ENCODE measurements at regions not wholly inside any gene's neighbourhood (a gene's known extent, or its start where the extent isn't known, plus 50 kb on each side); places are given as distances from the start of the nearest gene placed in this dataset.

DNA sequence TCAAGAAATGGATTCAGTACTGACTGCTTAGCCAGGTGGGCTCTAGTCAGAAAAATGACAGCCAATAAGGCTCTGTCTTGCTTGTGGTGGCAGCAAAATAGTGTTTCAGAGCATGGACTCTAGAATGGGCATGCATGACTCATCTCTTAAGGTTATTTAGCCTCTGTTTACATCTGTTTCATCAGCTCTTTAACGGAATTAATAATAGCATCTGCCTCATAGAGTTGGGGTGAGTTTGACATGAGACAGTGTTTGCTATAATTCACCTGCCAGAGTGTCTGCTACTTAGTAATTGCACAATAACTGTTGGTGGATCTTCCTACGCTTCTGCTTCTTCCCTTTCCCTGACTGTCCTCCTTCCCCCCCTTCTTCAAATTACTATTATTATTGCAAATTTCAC is 350.4 kb upstream of the SEMA6D start:
- H3K27me3 ChIP-seq, result no peaks in the 10 kb centered on the region
- H3K4me3 ChIP-seq, result no peak overlapping the region
- H3K36me3 ChIP-seq, result no peaks in the 10 kb centered on the region
- H3K4me1 ChIP-seq (ENCODE audit: insufficient read depth), result no peaks in the 10 kb centered on the region
- WGBS, 3 donors, result 49 to 62% (median 51%) methylated on average over 2 of the region's 2 CpGs
- no peaks in the 10 kb centered on the region for H3K9me3 ChIP-seq
- no peak overlapping the region for H3K27ac ChIP-seq
- intact Hi-C loops (cut with DNase I), result no loop called here
- no peak for DNase-seq
- no peak for TF ChIP-seq EP300 (IDR thresholded peaks at IDR 0.05)

DNA sequence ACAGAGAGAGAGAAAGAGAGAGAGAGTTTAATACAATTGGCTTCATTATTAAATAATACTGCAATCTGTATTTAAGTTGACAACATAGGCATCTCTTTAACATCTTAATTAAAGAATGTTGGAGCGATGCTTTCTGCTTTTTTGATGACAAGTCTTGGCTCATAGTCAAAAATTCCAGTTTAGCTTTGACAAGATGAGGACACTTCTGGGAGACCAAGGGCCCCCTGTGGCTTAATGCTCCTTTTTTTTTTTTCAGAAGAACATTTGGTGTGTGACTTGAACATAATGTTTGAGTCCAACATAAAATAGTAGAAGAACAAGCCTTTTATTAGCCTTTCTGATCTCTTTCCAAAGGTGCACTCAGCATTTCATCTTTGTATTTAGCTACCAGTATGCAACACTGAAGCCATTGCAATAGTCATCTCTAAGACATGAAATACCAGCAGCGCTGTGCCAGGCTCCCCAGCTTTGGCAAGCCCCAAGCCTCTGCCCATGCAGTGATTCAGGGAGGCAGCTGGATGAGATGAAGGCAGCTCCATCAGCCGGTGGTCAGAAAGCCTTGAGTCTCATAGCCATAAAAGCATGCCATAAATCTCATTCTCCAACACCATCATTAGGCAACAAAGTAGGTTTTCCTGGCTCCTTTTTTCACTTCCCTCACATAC is 349.4 kb upstream of the SEMA6D start:
- intact Hi-C loops (cut with DNase I), result no loop called here
- Histone ChIP-seq H3K27ac (no peak overlapping the region), H3K4me1 (ENCODE audit: insufficient read depth) (no peaks in the 10 kb centered on the region), H3K36me3 (no peaks in the 10 kb centered on the region), H3K27me3 (no peaks in the 10 kb centered on the region), H3K4me3 (no peak overlapping the region), H3K9me3 (no peaks in the 10 kb centered on the region)
- TF ChIP-seq, protein P1, sequence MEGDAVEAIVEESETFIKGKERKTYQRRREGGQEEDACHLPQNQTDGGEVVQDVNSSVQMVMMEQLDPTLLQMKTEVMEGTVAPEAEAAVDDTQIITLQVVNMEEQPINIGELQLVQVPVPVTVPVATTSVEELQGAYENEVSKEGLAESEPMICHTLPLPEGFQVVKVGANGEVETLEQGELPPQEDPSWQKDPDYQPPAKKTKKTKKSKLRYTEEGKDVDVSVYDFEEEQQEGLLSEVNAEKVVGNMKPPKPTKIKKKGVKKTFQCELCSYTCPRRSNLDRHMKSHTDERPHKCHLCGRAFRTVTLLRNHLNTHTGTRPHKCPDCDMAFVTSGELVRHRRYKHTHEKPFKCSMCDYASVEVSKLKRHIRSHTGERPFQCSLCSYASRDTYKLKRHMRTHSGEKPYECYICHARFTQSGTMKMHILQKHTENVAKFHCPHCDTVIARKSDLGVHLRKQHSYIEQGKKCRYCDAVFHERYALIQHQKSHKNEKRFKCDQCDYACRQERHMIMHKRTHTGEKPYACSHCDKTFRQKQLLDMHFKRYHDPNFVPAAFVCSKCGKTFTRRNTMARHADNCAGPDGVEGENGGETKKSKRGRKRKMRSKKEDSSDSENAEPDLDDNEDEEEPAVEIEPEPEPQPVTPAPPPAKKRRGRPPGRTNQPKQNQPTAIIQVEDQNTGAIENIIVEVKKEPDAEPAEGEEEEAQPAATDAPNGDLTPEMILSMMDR (IDR thresholded peaks at IDR 0.05), result no peak
- WGBS, 3 donors, result 73 to 79% (median 76%) methylated on average over 3 of the region's 3 CpGs
- no peak for DNase-seq

DNA sequence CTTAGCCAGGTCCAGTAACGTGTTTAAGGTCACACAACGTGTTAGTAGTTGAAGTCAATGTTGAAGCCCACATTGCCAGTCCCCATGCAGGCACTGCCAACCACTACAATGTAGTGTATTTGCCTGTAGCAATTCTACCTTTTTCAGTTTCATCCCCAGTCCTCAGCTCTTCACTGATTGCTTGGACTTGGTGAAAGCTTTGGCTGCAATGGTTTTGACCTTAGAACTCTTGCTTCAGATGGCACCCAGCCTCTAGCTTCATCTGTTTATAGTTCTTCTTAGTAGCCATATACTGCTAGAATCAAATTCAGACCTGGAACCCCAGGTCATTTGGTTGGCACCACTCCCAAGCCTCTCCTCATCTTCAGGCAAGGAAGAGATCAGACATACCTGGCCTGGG is 345.4 kb upstream of the SEMA6D start:
- no peaks in the 10 kb centered on the region for H3K9me3 ChIP-seq
- no peak for DNase-seq
- no peaks in the 10 kb centered on the region for H3K36me3 ChIP-seq
- H3K4me3 ChIP-seq, result no peak overlapping the region
- H3K27ac ChIP-seq, result no peak overlapping the region
- no peaks in the 10 kb centered on the region for H3K27me3 ChIP-seq
- H3K4me1 ChIP-seq (ENCODE audit: insufficient read depth), result no peaks in the 10 kb centered on the region
- intact Hi-C loops (cut with DNase I), result no loop called here
- TF ChIP-seq EP300 (IDR thresholded peaks at IDR 0.05) (no peak), POLR2A (IDR thresholded peaks at IDR 0.05) (no peak)
- TF ChIP-seq, protein P1 (IDR thresholded peaks at IDR 0.05), result no peak
- WGBS, 3 donors, result 90 to 93% (median 92%) methylated on average over 2 of the region's 2 CpGs

DNA sequence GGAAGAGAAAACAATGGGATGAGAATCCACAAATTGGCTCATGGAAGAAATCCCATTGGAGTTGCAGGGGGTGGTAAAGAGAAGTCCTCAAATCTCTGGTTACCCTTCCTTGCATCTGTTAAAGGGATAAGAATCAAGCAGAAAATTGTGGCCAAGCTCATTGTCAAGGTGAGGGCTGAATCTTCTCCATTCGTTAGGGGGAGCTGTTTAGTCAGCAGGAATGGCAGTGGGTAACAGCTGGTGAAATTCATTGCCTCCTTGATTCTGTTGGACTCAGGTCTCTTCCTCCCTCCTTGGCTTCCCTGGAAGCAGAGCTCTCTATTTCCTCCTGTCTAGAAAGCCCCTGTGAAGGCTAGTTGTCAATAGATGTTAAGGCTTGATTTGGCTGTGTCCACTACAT is 343.1 kb upstream of the SEMA6D start:
- Histone ChIP-seq H3K9me3 (no peaks in the 10 kb centered on the region), H3K4me1 (ENCODE audit: insufficient read depth) (no peaks in the 10 kb centered on the region), H3K27ac (no peak overlapping the region), H3K4me3 (no peak overlapping the region), H3K27me3 (no peaks in the 10 kb centered on the region), H3K36me3 (no peaks in the 10 kb centered on the region)
- intact Hi-C loops (cut with DNase I), result no loop called here
- no peak for TF ChIP-seq EP300 (IDR thresholded peaks at IDR 0.05)
- TF ChIP-seq POLR2A (IDR thresholded peaks at IDR 0.05), result no peak
- TF ChIP-seq, protein P1 (IDR thresholded peaks at IDR 0.05), result no peak
- DNase-seq, result no peak
- WGBS, 3 donors, result 16 to 22% (median 19%) methylated on average over 1 of the region's 1 CpG

DNA sequence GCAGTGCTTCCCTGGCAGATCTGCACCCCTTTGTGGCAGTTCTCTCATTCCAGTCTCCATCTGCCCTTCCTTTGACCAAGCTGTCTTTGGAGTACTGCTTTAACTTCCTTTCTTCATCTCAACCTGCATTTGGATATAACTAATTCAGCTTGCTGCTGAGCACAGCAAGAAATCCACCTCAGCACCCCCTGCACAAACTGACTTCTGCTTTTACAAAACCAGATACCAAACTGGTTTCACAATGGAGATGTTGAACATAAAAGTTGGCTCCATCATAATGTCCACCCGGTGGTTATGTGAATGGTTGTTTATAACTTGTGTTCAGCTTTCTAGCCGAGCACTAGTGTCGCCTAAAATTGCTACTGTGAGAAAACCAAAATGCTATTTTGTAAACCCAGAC is 341.1 kb upstream of the SEMA6D start:
- no peak overlapping the region for H3K27ac ChIP-seq
- H3K27me3 ChIP-seq, result no peaks in the 10 kb centered on the region
- no peaks in the 10 kb centered on the region for H3K9me3 ChIP-seq
- H3K4me3 ChIP-seq, result no peak overlapping the region
- H3K36me3 ChIP-seq, result no peaks in the 10 kb centered on the region
- intact Hi-C loops (cut with DNase I), result no loop called here
- WGBS, 3 donors, result 29 to 60% (median 29%) methylated on average over 3 of the region's 3 CpGs
- TF ChIP-seq, protein P1 (IDR thresholded peaks at IDR 0.05), result no peak
- TF ChIP-seq POLR2A (IDR thresholded peaks at IDR 0.05) (no peak), EP300 (IDR thresholded peaks at IDR 0.05) (no peak)
- no peak for DNase-seq
- H3K4me1 ChIP-seq (ENCODE audit: insufficient read depth), result no peaks in the 10 kb centered on the region
